NCI-H526 treated with DMSO at 0.1 percent for 48 hours (cell line): ENCODE measurements at regions not wholly inside any gene's neighbourhood (a gene's known extent, or its start where the extent isn't known, plus 50 kb on each side); places are given as distances from the start of the nearest gene placed in this dataset.
"Not testable (repeated sequence)": the region's sequence is repeated elsewhere in the genome, so short reads cannot be mapped to it uniquely, and the experiment has no call there.

Source experiments
- DNase-seq: peaks from one replicate; lab custom pipeline; 2025; lab: John Stamatoyannopoulos, UW

- DNase-seq, result no peak
Observed at GRCh38 chr6:159399751-159400221, 230.6 kb downstream of the FNDC1 start.

- no peak for DNase-seq
Observed at GRCh38 chr6:159398633-159399032, 229.4 kb downstream of the FNDC1 start.

DNA sequence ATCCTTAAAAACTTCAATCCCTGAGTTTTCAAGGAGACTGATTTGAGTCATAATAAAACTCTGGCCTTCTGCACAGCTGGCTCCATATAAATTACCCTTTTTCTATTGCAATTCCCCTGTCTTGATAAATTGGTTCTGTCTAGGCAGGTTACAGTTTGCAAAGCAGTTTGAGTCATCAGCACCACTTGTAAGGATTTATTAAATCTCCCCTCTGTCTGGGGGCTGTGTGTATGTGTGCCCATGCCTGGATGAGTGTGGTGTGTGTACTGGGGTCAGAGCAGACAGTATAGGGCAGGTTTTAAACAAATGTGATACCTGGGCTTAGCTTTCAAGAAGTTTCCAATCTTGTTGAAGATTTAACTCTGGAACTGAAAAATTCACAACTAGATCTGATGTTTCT lies 228.6 kb downstream of the FNDC1 start:
- no peak for DNase-seq

DNA sequence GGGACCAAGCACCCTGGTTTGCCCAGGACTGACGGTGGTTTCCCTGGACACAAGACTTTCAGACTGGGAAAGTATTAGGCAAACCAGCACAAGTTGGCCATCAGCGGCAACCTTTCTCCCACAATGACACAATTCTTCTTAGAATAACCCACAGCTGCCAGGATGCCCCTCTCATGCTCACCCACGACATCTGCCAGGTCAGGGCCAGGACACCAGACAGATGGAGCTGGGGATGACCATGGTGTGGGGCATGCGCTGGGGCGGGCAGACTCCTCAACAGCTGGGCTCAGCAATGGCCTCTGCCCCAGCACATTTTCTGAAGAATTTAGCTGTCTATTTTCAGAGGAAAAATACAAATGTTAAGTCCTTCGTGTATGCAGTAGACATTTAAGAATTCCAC lies 226.4 kb downstream of the FNDC1 start:
- no peak for DNase-seq

- not testable (repeated sequence) for DNase-seq
Observed at GRCh38 chr6:159392695-159393094, 223.5 kb downstream of the FNDC1 start.

DNA sequence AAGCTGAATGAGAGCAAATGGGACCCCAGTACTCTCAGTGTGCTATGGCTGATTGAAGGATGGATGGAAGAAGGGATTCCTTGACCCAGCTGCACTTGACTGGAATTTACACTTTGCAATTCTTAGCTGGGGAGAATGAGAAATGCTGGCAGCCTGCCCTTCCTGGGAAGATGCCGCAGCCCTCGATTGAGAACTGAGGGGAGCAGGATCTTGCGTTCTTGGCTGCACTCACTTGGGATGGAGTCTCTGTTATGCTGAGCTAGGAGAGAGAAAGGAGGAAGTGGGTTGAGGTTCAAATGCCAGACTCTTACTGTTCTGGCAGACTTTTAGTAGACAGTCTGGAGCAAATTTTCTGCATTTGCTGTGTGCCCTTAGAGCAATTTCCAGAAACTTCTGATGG lies 221.2 kb downstream of the FNDC1 start:
- DNase-seq, result no peak

DNA sequence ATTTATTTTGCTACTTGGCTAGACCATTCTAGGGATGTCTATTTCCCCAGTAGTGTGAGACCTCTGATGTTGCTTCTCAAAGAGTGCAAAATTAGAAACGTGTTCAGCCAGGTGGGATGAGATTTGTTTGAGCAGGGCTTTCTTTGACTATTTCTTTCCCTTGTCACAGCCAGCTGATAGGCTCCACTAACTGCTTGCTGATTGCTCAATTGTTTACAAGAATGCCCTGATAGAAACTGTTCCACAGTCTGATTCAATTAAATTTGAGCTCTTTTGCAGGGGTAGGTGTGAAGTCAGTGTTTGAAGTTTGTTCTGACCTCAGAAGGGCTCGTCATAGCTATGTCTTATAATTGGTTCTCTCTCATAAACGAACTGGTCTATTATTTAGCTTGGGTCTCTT lies 220.5 kb downstream of the FNDC1 start:
- DNase-seq, result no peak

DNA sequence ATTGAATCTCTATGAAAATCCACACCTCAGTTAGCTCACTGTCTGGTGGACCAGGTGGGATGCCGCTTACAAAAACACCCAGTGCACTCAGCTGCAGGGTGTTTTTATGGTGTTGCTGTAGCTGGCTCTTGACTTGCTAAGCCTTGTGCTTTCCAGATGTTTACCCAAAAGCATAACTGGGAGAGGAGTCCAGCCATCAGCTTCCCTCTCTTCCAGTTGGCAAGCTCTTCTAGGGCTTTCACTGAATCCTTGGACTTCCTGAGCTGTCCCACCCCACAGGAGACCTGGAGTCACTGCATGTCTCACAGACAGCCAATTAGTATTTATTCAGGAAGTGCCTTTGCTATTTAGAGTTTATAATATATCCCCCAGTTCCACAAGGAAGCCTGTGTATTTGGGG lies 210.9 kb downstream of the FNDC1 start:
- no peak for DNase-seq

GRCh38 chr6:159378411-159379328 lies 209.5 kb downstream of the FNDC1 start:
- no peak for DNase-seq

- DNase-seq, result no peak
Observed at GRCh38 chr6:159376516-159377158, 207.4 kb downstream of the FNDC1 start.

DNA sequence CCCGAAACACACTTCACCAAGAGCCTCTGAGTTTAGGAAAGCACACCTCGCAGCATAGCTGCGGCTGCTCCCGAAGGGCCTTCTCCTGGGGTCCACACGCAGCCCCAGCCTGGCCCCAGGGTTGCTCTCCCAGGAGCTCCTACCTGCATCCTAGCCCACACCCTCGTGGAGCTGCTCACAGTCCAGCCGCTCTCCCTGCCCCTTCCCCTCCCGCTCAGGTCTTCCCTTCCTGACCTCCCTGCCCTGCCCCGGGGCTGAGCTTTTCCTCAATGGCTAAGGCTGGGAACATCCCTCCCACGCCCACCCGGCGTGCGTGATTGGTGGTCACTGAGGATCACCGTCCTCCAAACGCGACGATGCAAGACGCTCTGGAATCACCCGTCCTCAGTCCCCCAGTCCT lies 205.8 kb downstream of the FNDC1 start:
- DNase-seq, result no peak

GRCh38 chr6:159373670-159374069 lies 204.5 kb downstream of the FNDC1 start:
- no peak for DNase-seq

- DNase-seq, result no peak
Observed at GRCh38 chr6:159372333-159372732, 203.1 kb downstream of the FNDC1 start.

- no peak for DNase-seq
Observed at GRCh38 chr6:159360306-159360705, 191.1 kb downstream of the FNDC1 start.

- DNase-seq, result no peak
Observed at GRCh38 chr6:159359581-159360297, 190.5 kb downstream of the FNDC1 start.

GRCh38 chr6:159358562-159358961 lies 189.4 kb downstream of the FNDC1 start:
- DNase-seq, result no peak

GRCh38 chr6:159357211-159357915 lies 188.2 kb downstream of the FNDC1 start:
- no peak for DNase-seq

DNA sequence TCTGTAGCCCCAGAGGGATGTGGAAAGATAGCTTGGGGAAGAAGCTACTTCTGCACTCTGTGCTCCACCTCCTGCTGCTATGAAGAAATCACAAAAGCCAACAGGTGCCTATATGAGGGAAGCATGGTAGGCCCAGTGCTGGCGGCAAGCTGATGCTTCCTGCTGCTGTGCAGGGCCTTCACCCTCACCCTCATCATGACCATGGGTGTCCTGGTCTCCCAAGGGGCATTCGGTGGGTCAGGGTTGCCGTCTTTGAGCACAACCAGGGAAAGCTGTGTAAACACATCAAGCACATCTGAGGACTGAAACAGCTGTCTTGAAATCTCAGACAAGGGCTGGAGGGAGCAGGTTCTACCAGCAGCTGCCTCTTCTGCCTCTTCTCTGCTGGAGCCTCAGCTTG lies 184.0 kb downstream of the FNDC1 start:
- no peak for DNase-seq

GRCh38 chr6:159351707-159352106 lies 182.5 kb downstream of the FNDC1 start:
- no peak for DNase-seq

DNA sequence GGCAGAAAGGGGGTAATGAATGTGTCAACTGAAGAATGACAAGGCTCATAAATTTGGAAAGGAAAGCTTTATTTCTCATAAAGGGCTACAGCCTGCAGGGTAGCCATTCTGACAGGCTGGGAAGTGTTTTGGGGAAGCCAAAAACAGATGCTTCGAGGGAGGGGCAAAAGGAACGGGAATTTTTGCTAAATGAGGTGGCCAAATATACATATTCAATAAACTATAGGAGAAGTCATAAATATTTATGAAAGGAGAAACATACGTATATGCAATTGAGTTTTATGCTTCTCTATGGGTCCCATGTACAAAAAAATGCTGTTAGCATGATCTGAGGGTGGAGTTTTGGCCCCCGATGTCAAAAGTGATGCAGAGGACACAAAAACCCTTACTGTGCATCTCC lies 180.7 kb downstream of the FNDC1 start:
- no peak for DNase-seq

GRCh38 chr6:159343709-159344108 lies 174.5 kb downstream of the FNDC1 start:
- no peak for DNase-seq

DNA sequence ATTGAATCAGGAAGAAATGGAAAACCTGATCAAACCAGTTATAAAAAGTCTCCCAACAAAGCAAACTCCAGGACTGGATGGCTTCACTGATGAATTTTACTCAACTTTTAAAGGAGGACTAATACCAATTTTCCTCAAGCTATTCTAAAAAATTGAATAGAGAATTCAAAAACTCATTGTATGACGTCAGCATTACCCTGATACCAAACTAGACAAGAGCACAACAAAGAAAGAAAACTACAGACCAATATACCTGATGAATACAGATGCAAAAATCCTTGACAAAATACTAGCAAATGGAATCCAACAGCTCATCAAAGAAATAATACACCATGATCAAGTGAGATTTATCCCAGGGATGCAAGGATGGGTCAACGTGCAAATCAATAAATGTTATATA lies 172.9 kb downstream of the FNDC1 start:
- no peak for DNase-seq
